Activated CD4-positive, alpha-beta T cell treated with anti-CD3 and anti-CD28 coated beads, Interleukin-2, Interleukin-4, amounts not matched to agents 100 ng/mL and 50 ng/mL, durations not matched to agents 16 hours and 8 hours (primary cell): ENCODE measurements at regions not wholly inside any gene's neighbourhood (a gene's known extent, or its start where the extent isn't known, plus 50 kb on each side); places are given as distances from the start of the nearest gene placed in this dataset.

Experiments
- DNase-seq: peaks from one replicate; pipeline ENCODE4 v3.0.0-alpha.2; 2020; ENCODE audit warnings: low spot score

GRCh38 chr3:76063811-76064210 lies 278.5 kb upstream of the ZNF717 start:
- no peak for DNase-seq

GRCh38 chr3:76065964-76066363 lies 280.6 kb upstream of the ZNF717 start:
- DNase-seq = no peak

GRCh38 chr3:76078101-76078500 lies 292.8 kb upstream of the ZNF717 start:
- no peak for DNase-seq

GRCh38 chr3:76083992-76084391 lies 298.6 kb upstream of the ZNF717 start:
- DNase-seq = no peak

GRCh38 chr3:76096036-76096435 lies 310.7 kb upstream of the ZNF717 start:
- DNase-seq = no peak

- DNase-seq = no peak
These were observed 311.7 kb upstream of the ZNF717 start for GRCh38 chr3:76096836-76097588.

- no peak for DNase-seq
These were observed 312.2 kb upstream of the ZNF717 start for GRCh38 chr3:76097589-76097969.

GRCh38 chr3:76099956-76100355 lies 314.6 kb upstream of the ZNF717 start:
- no peak for DNase-seq

- DNase-seq = peak; percentile 21
These were observed 322.7 kb upstream of the ZNF717 start for GRCh38 chr3:76107935-76108570.

- DNase-seq = no peak
These were observed 326.5 kb upstream of the ZNF717 start for GRCh38 chr3:76111808-76112207.

GRCh38 chr3:76122007-76122406 lies 336.7 kb upstream of the ZNF717 start:
- DNase-seq = no peak

- no peak for DNase-seq
These were observed 344.1 kb upstream of the ZNF717 start for GRCh38 chr3:76129441-76129840.

GRCh38 chr3:76131396-76132153 lies 346.2 kb upstream of the ZNF717 start:
- no peak for DNase-seq

- no peak for DNase-seq
These were observed 346.8 kb upstream of the ZNF717 start for GRCh38 chr3:76132154-76132470.

- no peak for DNase-seq
These were observed 348.8 kb upstream of the ZNF717 start for GRCh38 chr3:76134166-76134565.

- no peak for DNase-seq
These were observed 353.6 kb upstream of the ZNF717 start for GRCh38 chr3:76138921-76139320.

GRCh38 chr3:76147846-76148245 lies 362.5 kb upstream of the ZNF717 start:
- no peak for DNase-seq

- no peak for DNase-seq
These were observed 366.7 kb upstream of the ZNF717 start for GRCh38 chr3:76152028-76152427.

- DNase-seq = no peak
These were observed 376.5 kb upstream of the ZNF717 start for GRCh38 chr3:76161856-76162255.

GRCh38 chr3:76171647-76172046 lies 386.3 kb upstream of the ZNF717 start:
- DNase-seq = no peak

- no peak for DNase-seq
These were observed 392.3 kb upstream of the ZNF717 start for GRCh38 chr3:76177610-76178009.

GRCh38 chr3:76178412-76178811 lies 393.1 kb upstream of the ZNF717 start:
- no peak for DNase-seq

- DNase-seq = no peak
These were observed 395.9 kb upstream of the ZNF717 start for GRCh38 chr3:76181213-76181612.
